ENCODE measurements at regions not wholly inside any gene's neighbourhood (a gene's known extent, or its start where the extent isn't known, plus 50 kb on each side); places are given as distances from the start of the nearest gene placed in this dataset.

- TF ChIP-seq CTCF (IDR thresholded peaks at IDR 0.05; ENCODE audit: low read depth, low read length) (no peak), EZH2phosphoT487 (IDR thresholded peaks at IDR 0.05; ENCODE audit: low read depth) (no peak)
- no peaks in the 10 kb centered on the region for H4K20me1 ChIP-seq (ENCODE audit: insufficient read depth, low read length)
- no peak overlapping the region for H3K9ac ChIP-seq (ENCODE audit: low read length)
- H3K4me1 ChIP-seq (ENCODE audit: low read length), result peaks cover 26% of the 10 kb centered on the region
- H3K79me2 ChIP-seq (ENCODE audit: low read length), result no peaks in the 10 kb centered on the region
- H2AFZ ChIP-seq (ENCODE audit: low read depth, low read length), result no peak overlapping the region
- H3K27ac ChIP-seq (ENCODE audit: low read length), result no peak overlapping the region
- H3K27me3 ChIP-seq (ENCODE audit: low read depth, low read length), result no peaks in the 10 kb centered on the region
- H3K4me3 ChIP-seq (ENCODE audit: low read length), result no peak overlapping the region
- H3K36me3 ChIP-seq (replicated peaks; ENCODE audit: low read depth, low read length), result no peaks in the 10 kb centered on the region
- H3K4me2 ChIP-seq (ENCODE audit: low read length), result no peak overlapping the region
- no peaks in the 10 kb centered on the region for H3K9me3 ChIP-seq (ENCODE audit: insufficient read depth, low read length)
These were observed 56.4 kb upstream of the TMC1 start for GRCh38 chr9:72464857-72465592.

- Histone ChIP-seq H3K9me3 (ENCODE audit: insufficient read depth, low read length) (no peaks in the 10 kb centered on the region), H3K79me2 (ENCODE audit: low read length) (no peaks in the 10 kb centered on the region), H3K4me2 (ENCODE audit: low read length) (no peak overlapping the region), H3K27me3 (ENCODE audit: low read depth, low read length) (no peaks in the 10 kb centered on the region), H3K36me3 (replicated peaks; ENCODE audit: low read depth, low read length) (no peaks in the 10 kb centered on the region), H3K27ac (ENCODE audit: low read length) (no peak overlapping the region), H3K9ac (ENCODE audit: low read length) (no peak overlapping the region), H4K20me1 (ENCODE audit: insufficient read depth, low read length) (no peaks in the 10 kb centered on the region), H3K4me3 (ENCODE audit: low read length) (no peak overlapping the region), H3K4me1 (ENCODE audit: low read length) (peaks cover 44% of the 10 kb centered on the region), H2AFZ (ENCODE audit: low read depth, low read length) (no peak overlapping the region)
- TF ChIP-seq EZH2phosphoT487 (IDR thresholded peaks at IDR 0.05; ENCODE audit: low read depth), result no peak
- no peak for TF ChIP-seq CTCF (IDR thresholded peaks at IDR 0.05; ENCODE audit: low read depth, low read length)
These were observed 59.1 kb upstream of the TMC1 start for GRCh38 chr9:72462340-72462739.

GRCh38 chr9:72460342-72461312 lies 60.8 kb upstream of the TMC1 start:
- Histone ChIP-seq H4K20me1 (ENCODE audit: insufficient read depth, low read length) (no peaks in the 10 kb centered on the region), H2AFZ (ENCODE audit: low read depth, low read length) (peak overlapping the region; percentile 29; the same call in 1 of the 2 replicates), H3K27me3 (ENCODE audit: low read depth, low read length) (no peaks in the 10 kb centered on the region), H3K4me1 (ENCODE audit: low read length) (peaks cover 44% of the 10 kb centered on the region), H3K27ac (ENCODE audit: low read length) (peak overlapping the region; percentile 34; the same call in 1 of the 2 replicates), H3K4me2 (ENCODE audit: low read length) (peak overlapping the region; percentile 61), H3K4me3 (ENCODE audit: low read length) (peak overlapping the region; percentile 21; the same call in 1 of the 2 replicates), H3K36me3 (replicated peaks; ENCODE audit: low read depth, low read length) (no peaks in the 10 kb centered on the region), H3K79me2 (ENCODE audit: low read length) (no peaks in the 10 kb centered on the region), H3K9ac (ENCODE audit: low read length) (peak overlapping the region; percentile 34; the same call in 1 of the 2 replicates), H3K9me3 (ENCODE audit: insufficient read depth, low read length) (no peaks in the 10 kb centered on the region)
- TF ChIP-seq CTCF (IDR thresholded peaks at IDR 0.05; ENCODE audit: low read depth, low read length), result no peak
- TF ChIP-seq EZH2phosphoT487 (IDR thresholded peaks at IDR 0.05; ENCODE audit: low read depth), result no peak

GRCh38 chr9:72459308-72459707 lies 62.1 kb upstream of the TMC1 start:
- no peaks in the 10 kb centered on the region for H3K9me3 ChIP-seq (ENCODE audit: insufficient read depth, low read length)
- H4K20me1 ChIP-seq (ENCODE audit: insufficient read depth, low read length), result no peaks in the 10 kb centered on the region
- no peak overlapping the region for H3K27ac ChIP-seq (ENCODE audit: low read length)
- H3K4me1 ChIP-seq (ENCODE audit: low read length), result peaks cover 44% of the 10 kb centered on the region
- no peak overlapping the region for H3K9ac ChIP-seq (ENCODE audit: low read length)
- no peak overlapping the region for H2AFZ ChIP-seq (ENCODE audit: low read depth, low read length)
- peak overlapping the region; percentile 14; the same call in 1 of the 2 replicates for H3K4me2 ChIP-seq (ENCODE audit: low read length)
- H3K79me2 ChIP-seq (ENCODE audit: low read length), result no peaks in the 10 kb centered on the region
- H3K27me3 ChIP-seq (ENCODE audit: low read depth, low read length), result no peaks in the 10 kb centered on the region
- no peak overlapping the region for H3K4me3 ChIP-seq (ENCODE audit: low read length)
- no peaks in the 10 kb centered on the region for H3K36me3 ChIP-seq (replicated peaks; ENCODE audit: low read depth, low read length)
- TF ChIP-seq CTCF (IDR thresholded peaks at IDR 0.05; ENCODE audit: low read depth, low read length) (no peak), EZH2phosphoT487 (IDR thresholded peaks at IDR 0.05; ENCODE audit: low read depth) (no peak)

Measured in OCI-LY3 (cell line).